ENCODE measurements at regions not wholly inside any gene's neighbourhood (a gene's known extent, or its start where the extent isn't known, plus 50 kb on each side); places are given as distances from the start of the nearest gene placed in this dataset.

GRCh38 chr4:29908276-29908675 is 811.9 kb upstream of the PCDH7 start (continued):
- TF ChIP-seq CTBP2 (IDR thresholded peaks at IDR 0.05; ENCODE audit: borderline replicate concordance, insufficient read depth, insufficient read length, low read length): no peak
- TF ChIP-seq SRF (IDR thresholded peaks at IDR 0.05; ENCODE audit: low read depth, low read length): no peak
